HG02623 (cell line): ENCODE measurements at regions not wholly inside any gene's neighbourhood (a gene's known extent, or its start where the extent isn't known, plus 50 kb on each side); places are given as distances from the start of the nearest gene placed in this dataset.
"Not testable (repeated sequence)": the region's sequence is repeated elsewhere in the genome, so short reads cannot be mapped to it uniquely, and the experiment has no call there.

Experiments
- ATAC-seq: cut with Tn5 transposase; IDR thresholded peaks from one replicate; pipeline ENCODE4 v1.9.1; 2021; ENCODE audit warnings: moderate library complexity; ENCODE audit not compliant: unreplicated experiment

GRCh38 chr5:20875726-20876125 lies 887.7 kb upstream of the CDH18 start:
- ATAC-seq, result not testable (repeated sequence)

- ATAC-seq, result not testable (repeated sequence)
These were observed 877.9 kb upstream of the CDH18 start for GRCh38 chr5:20865892-20866291.

GRCh38 chr5:20833081-20833627 lies 845.2 kb upstream of the CDH18 start:
- no peak for ATAC-seq

- no peak for ATAC-seq
These were observed 844.4 kb upstream of the CDH18 start for GRCh38 chr5:20832204-20833080.

GRCh38 chr5:20825951-20826350 lies 838.0 kb upstream of the CDH18 start:
- ATAC-seq, result not testable (repeated sequence)

GRCh38 chr5:20797216-20797615 lies 809.2 kb upstream of the CDH18 start:
- ATAC-seq, result not testable (repeated sequence)

GRCh38 chr5:20784755-20785154 lies 796.8 kb upstream of the CDH18 start:
- ATAC-seq, result not testable (repeated sequence)

GRCh38 chr5:20783484-20783883 lies 795.5 kb upstream of the CDH18 start:
- not testable (repeated sequence) for ATAC-seq

GRCh38 chr5:20771338-20771737 lies 783.3 kb upstream of the CDH18 start:
- ATAC-seq, result not testable (repeated sequence)

- ATAC-seq, result not testable (repeated sequence)
These were observed 777.1 kb upstream of the CDH18 start for GRCh38 chr5:20765074-20765473.

GRCh38 chr5:20759459-20759858 lies 771.5 kb upstream of the CDH18 start:
- not testable (repeated sequence) for ATAC-seq

- not testable (repeated sequence) for ATAC-seq
These were observed 764.2 kb upstream of the CDH18 start for GRCh38 chr5:20752179-20752578.

GRCh38 chr5:20735715-20736114 lies 747.7 kb upstream of the CDH18 start:
- peak; percentile 90 for ATAC-seq

GRCh38 chr5:20732223-20732622 lies 744.2 kb upstream of the CDH18 start:
- not testable (repeated sequence) for ATAC-seq

- ATAC-seq, result not testable (repeated sequence)
These were observed 733.3 kb upstream of the CDH18 start for GRCh38 chr5:20721286-20721685.

- ATAC-seq, result not testable (repeated sequence)
These were observed 723.6 kb upstream of the CDH18 start for GRCh38 chr5:20711520-20712155.

- ATAC-seq, result not testable (repeated sequence)
These were observed 719.6 kb upstream of the CDH18 start for GRCh38 chr5:20707634-20708033.

- ATAC-seq, result no peak
These were observed 706.1 kb upstream of the CDH18 start for GRCh38 chr5:20694121-20694520.

GRCh38 chr5:20692913-20693312 lies 704.9 kb upstream of the CDH18 start:
- no peak for ATAC-seq

GRCh38 chr5:20683241-20683940 lies 695.4 kb upstream of the CDH18 start:
- no peak for ATAC-seq

- ATAC-seq, result no peak
These were observed 692.8 kb upstream of the CDH18 start for GRCh38 chr5:20680718-20681302.
